IMR-90 (cell line): ENCODE measurements at regions not wholly inside any gene's neighbourhood (a gene's known extent, or its start where the extent isn't known, plus 50 kb on each side); places are given as distances from the start of the nearest gene placed in this dataset.

Experiments
- ATAC-seq: fragments of 200-7000 bp; cut with Tn5 transposase; 2 replicates; pipeline ENCODE4 v1.9.1; 2020; ENCODE audit warnings: low read depth, mild to moderate bottlenecking, moderate library complexity
- BruUV-seq: library from RNA; stranded (reverse); fragments of 400-500 nt; replicated peaks from 2 replicates; lab custom pipeline; 2021; lab: Mats Ljungman, UMichigan
- CTCF ChIA-PET: fragments of 300-600 bp; formaldehyde crosslinking; extraction: SDS; loops from one replicate; lab custom pipeline; 2021; ENCODE audit warnings: antibody characterized with exemption; lab: Yijun Ruan, JAX
- POLR2A ChIA-PET: fragments of 300-600 bp; sonication (Branson Sonifier 250); formaldehyde crosslinking; loops from one replicate; lab custom pipeline; 2022; ENCODE audit warnings: antibody characterized with exemption; ENCODE audit not compliant: unreplicated experiment; lab: Charles Lee
- DNase-seq: peaks from one replicate; pipeline ENCODE4 v3.0.0; 2013
- H2AFZ ChIP-seq: replicated peaks from 2 replicates; pipeline ENCODE3; 2013; ENCODE audit warnings: low read length, mild to moderate bottlenecking; ENCODE audit not compliant: poor library complexity
- H2AK5ac ChIP-seq: 2 replicates; pipeline ENCODE4 v1.6.1; 2013; ENCODE audit warnings: low read depth, low read length, inconsistent platforms
- H2AK9ac ChIP-seq: replicated peaks from 2 replicates; pipeline ENCODE3; 2013; ENCODE audit warnings: mild to moderate bottlenecking, low read depth, low read length, moderate library complexity; ENCODE audit not compliant: poor library complexity
- H2BK120ac ChIP-seq: 2 replicates; pipeline ENCODE4 v1.6.1; 2013; ENCODE audit warnings: low read depth, low read length, inconsistent platforms
- H2BK15ac ChIP-seq: 3 replicates; pipeline ENCODE4 v1.6.1; 2013; ENCODE audit warnings: low read depth, low read length, inconsistent platforms
- H2BK20ac ChIP-seq: 2 replicates; pipeline ENCODE4 v1.6.1; 2013; ENCODE audit warnings: low read depth, mild to moderate bottlenecking, inconsistent platforms, low read length, moderate library complexity
- H2BK5ac ChIP-seq: 2 replicates; pipeline ENCODE4 v1.6.1; 2013; ENCODE audit warnings: mild to moderate bottlenecking, low read depth, low read length, inconsistent platforms; ENCODE audit not compliant: poor library complexity, severe bottlenecking
- H3K14ac ChIP-seq: replicated peaks from 2 replicates; pipeline ENCODE4 v1.6.1; 2013; ENCODE audit warnings: low read depth, low read length, inconsistent platforms
- H3K18ac ChIP-seq: 2 replicates; pipeline ENCODE4 v1.6.1; 2013; ENCODE audit warnings: low read depth, low read length, control low read depth
- H3K23ac ChIP-seq: 2 replicates; pipeline ENCODE4 v1.6.1; 2013; ENCODE audit warnings: low read depth, low read length, inconsistent platforms
- H3K27ac ChIP-seq: 2 replicates; pipeline ENCODE4 v1.5.1; 2013; ENCODE audit warnings: mild to moderate bottlenecking, control low read depth, low read length; ENCODE audit not compliant: insufficient read depth
- H3K27me3 ChIP-seq: 2 replicates; pipeline ENCODE4 v1.6.1; 2013; ENCODE audit warnings: low read length; ENCODE audit not compliant: control insufficient read depth, insufficient read depth
- H3K36me3 ChIP-seq: 2 replicates; pipeline ENCODE4 v1.6.1; 2013; ENCODE audit warnings: low read length, mixed read lengths; ENCODE audit not compliant: control insufficient read depth, insufficient read depth
- H3K4ac ChIP-seq: 2 replicates; pipeline ENCODE4 v1.6.1; 2013; ENCODE audit warnings: low read depth, low read length, inconsistent platforms
- H3K4me1 ChIP-seq: 2 replicates; pipeline ENCODE4 v1.6.1; 2013; ENCODE audit warnings: low read length, mixed read lengths; ENCODE audit not compliant: control insufficient read depth, insufficient read depth
- H3K4me2 ChIP-seq: 2 replicates; pipeline ENCODE4 v1.6.1; 2013; ENCODE audit warnings: low read depth, mild to moderate bottlenecking, control low read depth, low read length, moderate library complexity
- H3K4me3 ChIP-seq: 2 replicates; pipeline ENCODE4 v1.5.1; 2013; ENCODE audit warnings: low read depth, mild to moderate bottlenecking, control low read depth, low read length, moderate library complexity; ENCODE audit not compliant: insufficient read depth
- H3K56ac ChIP-seq: 2 replicates; pipeline ENCODE4 v1.6.1; 2013; ENCODE audit warnings: low read length, inconsistent platforms; ENCODE audit not compliant: insufficient read depth; ENCODE audit errors: extremely low read depth
- H3K79me1 ChIP-seq, 2 experiments: 2 replicates each; pipeline ENCODE4 v1.6.1; 2013; ENCODE audit warnings: low read length in 2 of 2, inconsistent platforms in 1 of 2, low read depth in 1 of 2
- H3K9ac ChIP-seq: 2 replicates; pipeline ENCODE4 v1.6.1; 2013; ENCODE audit warnings: low read depth, low read length, control low read depth
- H3K9me1 ChIP-seq: 2 replicates; pipeline ENCODE4 v1.6.1; 2013; ENCODE audit warnings: low read length, inconsistent platforms; ENCODE audit not compliant: insufficient read depth
- H3K9me3 ChIP-seq: 2 replicates; pipeline ENCODE4 v1.6.1; 2013; ENCODE audit warnings: low read length; ENCODE audit not compliant: control insufficient read depth, insufficient read depth
- H4K20me1 ChIP-seq: 2 replicates; pipeline ENCODE4 v1.6.1; 2013; ENCODE audit warnings: low read length, inconsistent platforms; ENCODE audit not compliant: insufficient read depth
- H4K5ac ChIP-seq: 2 replicates; pipeline ENCODE4 v1.6.1; 2013; ENCODE audit warnings: mild to moderate bottlenecking, low read depth, low read length, control low read depth
- H4K8ac ChIP-seq, 2 experiments: 2 replicates each; pipeline ENCODE4 v1.6.1; 2013; ENCODE audit warnings: low read depth in 2 of 2, low read length in 2 of 2, control low read depth in 1 of 2, inconsistent platforms in 1 of 2
- H4K91ac ChIP-seq: 2 replicates; pipeline ENCODE4 v1.6.1; 2013; ENCODE audit warnings: low read depth, low read length, inconsistent platforms; ENCODE audit not compliant: insufficient read depth
- BHLHE40 ChIP-seq: fragments of 150-350 bp; IDR thresholded peaks from 2 replicates; pipeline ENCODE4 v1.6.1; 2016; ENCODE audit warnings: mild to moderate bottlenecking, low read depth, low read length
- CEBPB ChIP-seq: IDR thresholded peaks from 2 replicates; pipeline ENCODE4 v1.6.1; 2012; ENCODE audit warnings: low read depth, low read length, improper control_type of control experiment
- CHD1 ChIP-seq: IDR thresholded peaks from 2 replicates; pipeline ENCODE4 v1.6.1; 2012; ENCODE audit warnings: low read depth, low read length, improper control_type of control experiment
- FOS ChIP-seq: fragments of 150-350 bp; IDR thresholded peaks from 2 replicates; pipeline ENCODE4 v1.6.1; 2016; ENCODE audit warnings: low read depth, low read length
- MAFK ChIP-seq: IDR thresholded peaks from 2 replicates; pipeline ENCODE4 v1.6.1; 2012; ENCODE audit warnings: low read depth, low read length, improper control_type of control experiment
- MAZ ChIP-seq: IDR thresholded peaks from 2 replicates; pipeline ENCODE4 v1.6.1; 2012; ENCODE audit warnings: low read depth, mild to moderate bottlenecking, low read length, improper control_type of control experiment, moderate library complexity, borderline replicate concordance
- MXI1 ChIP-seq: IDR thresholded peaks from 2 replicates; pipeline ENCODE4 v1.6.1; 2012; ENCODE audit warnings: low read depth, mild to moderate bottlenecking, low read length, moderate library complexity, borderline replicate concordance
- NFE2L2 ChIP-seq: fragments of 150-350 bp; IDR thresholded peaks from 2 replicates; pipeline ENCODE4 v1.6.1; 2016; ENCODE audit warnings: low read depth, mild to moderate bottlenecking, low read length
- POLR2A ChIP-seq: IDR thresholded peaks from 2 replicates; pipeline ENCODE4 v1.6.1; 2012; ENCODE audit warnings: mild to moderate bottlenecking, low read depth, low read length
- RAD21 ChIP-seq: IDR thresholded peaks from 2 replicates; pipeline ENCODE4 v1.6.1; 2012; ENCODE audit warnings: low read length, improper control_type of control experiment
- RCOR1 ChIP-seq: IDR thresholded peaks from 2 replicates; pipeline ENCODE4 v1.6.1; 2012; ENCODE audit warnings: mild to moderate bottlenecking, low read length, improper control_type of control experiment; ENCODE audit not compliant: insufficient replicate concordance
- RFX5 ChIP-seq: IDR thresholded peaks from 2 replicates; pipeline ENCODE4 v1.8.0; 2012; ENCODE audit warnings: low read depth, mild to moderate bottlenecking, low read length, moderate library complexity
- SMC3 ChIP-seq: fragments of 150-350 bp; IDR thresholded peaks from 2 replicates; pipeline ENCODE4 v1.6.1; 2016; ENCODE audit warnings: low read depth, mild to moderate bottlenecking, antibody characterized with exemption, low read length, moderate library complexity
- dilution Hi-C: fragments of 300-500 bp; cut with HindIII; formaldehyde crosslinking; loops from one replicate; pipeline ENCODE4 v1.14.3; 2018; ENCODE audit warnings: low sequenced_read_pairs; ENCODE audit not compliant: unreplicated experiment
- in situ Hi-C: fragments of 300-500 bp; cut with MboI; formaldehyde crosslinking; loops from 3 replicates; pipeline ENCODE4 v1.14.3; 2019; ENCODE audit warnings: low sequenced_read_pairs, inconsistent platforms, mixed read lengths
- intact Hi-C: fragments of 100-400 bp; cut with micrococcal nuclease; formaldehyde crosslinking; loops from 2 replicates; pipeline ENCODE4 v1.10.0; 2022
- TF ChIP-seq, protein P1 (sequence below): fragments of 150-350 bp; IDR thresholded peaks from 2 replicates; pipeline ENCODE4 v1.6.1; 2017; ENCODE audit warnings: mild to moderate bottlenecking, antibody characterized with exemption, low read length, low read depth
- TF ChIP-seq, protein P2 (sequence below): conservative IDR thresholded peaks from 2 replicates; pipeline ENCODE4 v1.5.1; 2012; ENCODE audit warnings: mild to moderate bottlenecking, low read depth, low read length, improper control_type of control experiment
- TF ChIP-seq, protein P3 (sequence below): fragments of 150-350 bp; IDR thresholded peaks from 2 replicates; pipeline ENCODE4 v1.6.1; 2016; ENCODE audit warnings: low read depth, mild to moderate bottlenecking, low read length, moderate library complexity, borderline replicate concordance

DNA sequence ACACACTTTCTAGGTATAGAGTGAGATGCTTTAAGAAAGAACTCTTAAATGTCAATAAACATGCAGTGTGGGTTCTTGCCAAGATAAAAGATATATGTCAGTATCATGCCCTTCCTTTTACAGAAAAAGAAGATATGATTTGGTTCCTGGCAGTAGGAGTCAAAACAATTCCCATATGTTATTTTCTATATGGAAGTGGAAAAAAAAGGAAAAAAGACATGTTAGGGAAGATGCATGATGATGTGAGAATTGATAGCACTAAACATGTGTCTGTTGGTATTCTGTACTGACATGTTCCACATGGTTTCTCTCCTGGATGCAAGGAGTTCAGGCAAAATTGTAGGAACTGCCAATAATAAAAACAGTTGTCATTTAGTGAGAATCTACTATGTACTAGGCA is 318.8 kb upstream of the DACH1 start:
- H3K56ac ChIP-seq = no peak overlapping the region
- H2BK20ac ChIP-seq = no peak overlapping the region
- H3K4ac ChIP-seq = no peak overlapping the region
- H4K91ac ChIP-seq = no peak overlapping the region
- CTCF ChIA-PET = no interaction called here
- in situ Hi-C loops = no loop called here
- H3K4me1 ChIP-seq = no peaks in the 10 kb centered on the region
- H2BK120ac ChIP-seq = no peak overlapping the region
- ATAC-seq (no peak), DNase-seq (no peak)
- H4K8ac ChIP-seq = no peak overlapping the region
- H2BK15ac ChIP-seq = no peak overlapping the region
- no peaks in the 10 kb centered on the region for H3K36me3 ChIP-seq
- no peak overlapping the region for H4K5ac ChIP-seq
- no peak overlapping the region for H3K4me3 ChIP-seq
- H3K9me3 ChIP-seq = no peaks in the 10 kb centered on the region
- intact Hi-C loops = no loop called here
- H3K4me2 ChIP-seq = no peak overlapping the region
- H3K27ac ChIP-seq = no peak overlapping the region
- H4K20me1 ChIP-seq = no peaks in the 10 kb centered on the region
- POLR2A ChIA-PET = no interaction called here
- H3K18ac ChIP-seq = no peak overlapping the region
- H2AK9ac ChIP-seq = no peak overlapping the region
- H2AFZ ChIP-seq = no peak overlapping the region
- H3K27me3 ChIP-seq = no peaks in the 10 kb centered on the region
- dilution Hi-C loops = no loop called here
- no peaks in the 10 kb centered on the region for H3K79me1 ChIP-seq
- no peak overlapping the region for H2BK5ac ChIP-seq
- no peak overlapping the region for H3K9ac ChIP-seq
- TF ChIP-seq FOS (no peak), NFE2L2 (no peak), MAZ (no peak), RAD21 (no peak), POLR2A (no peak), RFX5 (no peak), CEBPB (no peak), CHD1 (no peak), MAFK (no peak), BHLHE40 (no peak), SMC3 (no peak), RCOR1 (no peak), MXI1 (no peak)
- TF ChIP-seq, protein P1, sequence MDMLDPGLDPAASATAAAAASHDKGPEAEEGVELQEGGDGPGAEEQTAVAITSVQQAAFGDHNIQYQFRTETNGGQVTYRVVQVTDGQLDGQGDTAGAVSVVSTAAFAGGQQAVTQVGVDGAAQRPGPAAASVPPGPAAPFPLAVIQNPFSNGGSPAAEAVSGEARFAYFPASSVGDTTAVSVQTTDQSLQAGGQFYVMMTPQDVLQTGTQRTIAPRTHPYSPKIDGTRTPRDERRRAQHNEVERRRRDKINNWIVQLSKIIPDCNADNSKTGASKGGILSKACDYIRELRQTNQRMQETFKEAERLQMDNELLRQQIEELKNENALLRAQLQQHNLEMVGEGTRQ = no peak
- TF ChIP-seq, protein P2, sequence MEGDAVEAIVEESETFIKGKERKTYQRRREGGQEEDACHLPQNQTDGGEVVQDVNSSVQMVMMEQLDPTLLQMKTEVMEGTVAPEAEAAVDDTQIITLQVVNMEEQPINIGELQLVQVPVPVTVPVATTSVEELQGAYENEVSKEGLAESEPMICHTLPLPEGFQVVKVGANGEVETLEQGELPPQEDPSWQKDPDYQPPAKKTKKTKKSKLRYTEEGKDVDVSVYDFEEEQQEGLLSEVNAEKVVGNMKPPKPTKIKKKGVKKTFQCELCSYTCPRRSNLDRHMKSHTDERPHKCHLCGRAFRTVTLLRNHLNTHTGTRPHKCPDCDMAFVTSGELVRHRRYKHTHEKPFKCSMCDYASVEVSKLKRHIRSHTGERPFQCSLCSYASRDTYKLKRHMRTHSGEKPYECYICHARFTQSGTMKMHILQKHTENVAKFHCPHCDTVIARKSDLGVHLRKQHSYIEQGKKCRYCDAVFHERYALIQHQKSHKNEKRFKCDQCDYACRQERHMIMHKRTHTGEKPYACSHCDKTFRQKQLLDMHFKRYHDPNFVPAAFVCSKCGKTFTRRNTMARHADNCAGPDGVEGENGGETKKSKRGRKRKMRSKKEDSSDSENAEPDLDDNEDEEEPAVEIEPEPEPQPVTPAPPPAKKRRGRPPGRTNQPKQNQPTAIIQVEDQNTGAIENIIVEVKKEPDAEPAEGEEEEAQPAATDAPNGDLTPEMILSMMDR = no peak
- TF ChIP-seq, protein P3, sequence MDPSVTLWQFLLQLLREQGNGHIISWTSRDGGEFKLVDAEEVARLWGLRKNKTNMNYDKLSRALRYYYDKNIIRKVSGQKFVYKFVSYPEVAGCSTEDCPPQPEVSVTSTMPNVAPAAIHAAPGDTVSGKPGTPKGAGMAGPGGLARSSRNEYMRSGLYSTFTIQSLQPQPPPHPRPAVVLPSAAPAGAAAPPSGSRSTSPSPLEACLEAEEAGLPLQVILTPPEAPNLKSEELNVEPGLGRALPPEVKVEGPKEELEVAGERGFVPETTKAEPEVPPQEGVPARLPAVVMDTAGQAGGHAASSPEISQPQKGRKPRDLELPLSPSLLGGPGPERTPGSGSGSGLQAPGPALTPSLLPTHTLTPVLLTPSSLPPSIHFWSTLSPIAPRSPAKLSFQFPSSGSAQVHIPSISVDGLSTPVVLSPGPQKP = no peak
- no peak overlapping the region for H3K14ac ChIP-seq
- BruUV-seq = no TSS peak
- H3K9me1 ChIP-seq = no peaks in the 10 kb centered on the region
- no peak overlapping the region for H3K23ac ChIP-seq
- no peak overlapping the region for H2AK5ac ChIP-seq
